ENCODE measurements at regions not wholly inside any gene's neighbourhood (a gene's known extent, or its start where the extent isn't known, plus 50 kb on each side); places are given as distances from the start of the nearest gene placed in this dataset.

- POLR2A ChIA-PET = no interaction called here
- Histone ChIP-seq H3K4me1 (ENCODE audit: control insufficient read depth, insufficient read depth, low read length) (no peaks in the 10 kb centered on the region), H3K27ac (ENCODE audit: extremely low read depth, low read depth, low read length) (no peak overlapping the region), H3K36me3 (ENCODE audit: control insufficient read depth in 2 of 2, insufficient read depth in 1 of 2, low read length in 2 of 2) (no peaks in the 10 kb centered on the region), H3K4me3 (ENCODE audit: low read depth, low read length) (no peak overlapping the region), H3K9me3 (ENCODE audit: control insufficient read depth, insufficient read depth, low read depth, low read length) (no peaks in the 10 kb centered on the region)
- CTCF ChIA-PET = no interaction called here
- TF ChIP-seq ZFP37 (tag by site-specific recombination; IDR thresholded peaks at IDR 0.05) (no peak), ZNF529 (tag by site-specific recombination; IDR thresholded peaks at IDR 0.05; ENCODE audit: insufficient replicate concordance) (no peak)
Measured at GRCh38 chr5:98175474-98175873, 598.0 kb upstream of the RGMB start.

DNA sequence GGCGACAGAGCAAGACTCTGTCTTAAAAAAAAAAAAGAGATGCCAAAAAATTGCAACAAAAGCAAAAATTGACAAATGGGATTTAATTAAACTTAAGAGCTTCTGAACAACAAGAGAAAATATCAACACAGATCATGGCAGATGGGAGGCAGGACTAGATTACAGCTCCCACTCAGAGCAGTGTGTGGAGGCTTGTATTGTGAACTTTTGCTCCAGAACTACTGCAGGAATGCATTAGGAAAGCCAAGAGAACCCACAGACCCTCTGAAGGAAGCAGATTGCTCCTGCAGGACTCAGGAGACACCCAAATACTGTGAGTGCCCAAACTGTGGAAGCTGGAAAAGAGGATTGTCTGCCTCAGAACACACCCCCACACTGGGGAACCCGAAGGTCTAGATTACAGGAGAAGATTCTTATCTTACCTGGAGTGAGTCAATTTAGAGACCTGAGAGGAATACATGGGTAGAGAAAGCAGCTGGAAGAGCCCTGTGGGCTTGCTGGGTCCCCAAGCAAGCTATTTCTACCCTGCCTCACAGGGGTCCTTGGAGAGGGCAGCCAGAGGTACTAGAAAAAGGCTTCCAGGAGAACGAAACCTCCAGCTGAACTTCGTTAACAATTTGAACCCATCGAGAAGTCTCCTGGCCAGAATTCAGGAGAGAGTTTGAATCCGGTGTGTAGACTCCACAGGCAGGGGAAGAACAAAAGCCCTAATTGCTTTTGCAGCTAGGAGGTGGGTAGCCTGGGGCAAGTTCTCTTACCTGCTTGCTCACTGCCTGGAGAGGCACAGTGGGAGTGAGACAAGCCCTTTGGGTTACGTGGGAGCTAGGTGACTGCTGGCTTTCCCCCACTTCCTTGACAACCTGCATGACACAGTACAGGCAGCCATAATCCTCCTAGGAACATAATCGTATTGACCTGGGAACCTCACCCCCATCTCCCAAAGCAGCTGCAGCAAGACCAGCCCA is 593.4 kb upstream of the RGMB start:
- H3K27ac ChIP-seq (ENCODE audit: extremely low read depth, low read depth, low read length) = no peak overlapping the region
- no peaks in the 10 kb centered on the region for H3K4me1 ChIP-seq (ENCODE audit: control insufficient read depth, insufficient read depth, low read length)
- no peak overlapping the region for H3K4me3 ChIP-seq (ENCODE audit: low read depth, low read length)
- H3K36me3 ChIP-seq (ENCODE audit: control insufficient read depth in 2 of 2, insufficient read depth in 1 of 2, low read length in 2 of 2) = no peaks in the 10 kb centered on the region
- TF ChIP-seq ZNF510 (tag by site-specific recombination; IDR thresholded peaks at IDR 0.05; ENCODE audit: insufficient replicate concordance) (no peak), ZNF585B (tag by site-specific recombination; IDR thresholded peaks at IDR 0.05) (no peak), ZNF768 (tag by site-specific recombination; IDR thresholded peaks at IDR 0.05) (no peak), ZNF394 (tag by site-specific recombination; IDR thresholded peaks at IDR 0.05; ENCODE audit: borderline replicate concordance) (no peak), ZSCAN4 (tag by site-specific recombination; IDR thresholded peaks at IDR 0.05) (no peak), GLI4 (tag by site-specific recombination; IDR thresholded peaks at IDR 0.05) (no peak)
- TF ChIP-seq, protein P1, sequence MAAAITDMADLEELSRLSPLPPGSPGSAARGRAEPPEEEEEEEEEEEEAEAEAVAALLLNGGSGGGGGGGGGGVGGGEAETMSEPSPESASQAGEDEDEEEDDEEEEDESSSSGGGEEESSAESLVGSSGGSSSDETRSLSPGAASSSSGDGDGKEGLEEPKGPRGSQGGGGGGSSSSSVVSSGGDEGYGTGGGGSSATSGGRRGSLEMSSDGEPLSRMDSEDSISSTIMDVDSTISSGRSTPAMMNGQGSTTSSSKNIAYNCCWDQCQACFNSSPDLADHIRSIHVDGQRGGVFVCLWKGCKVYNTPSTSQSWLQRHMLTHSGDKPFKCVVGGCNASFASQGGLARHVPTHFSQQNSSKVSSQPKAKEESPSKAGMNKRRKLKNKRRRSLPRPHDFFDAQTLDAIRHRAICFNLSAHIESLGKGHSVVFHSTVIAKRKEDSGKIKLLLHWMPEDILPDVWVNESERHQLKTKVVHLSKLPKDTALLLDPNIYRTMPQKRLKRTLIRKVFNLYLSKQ (tag by site-specific recombination; IDR thresholded peaks at IDR 0.05; ENCODE audit: borderline replicate concordance) = no peak
- ChIA-PET POLR2A (interaction anchor here (0.6 kb wide), 1 partner anchor 123 kb away, joined by 3 read pairs; no protein-coding TSS in a partner anchor), CTCF (interaction anchor here (0.7 kb wide), 1 partner anchor 395 kb away, joined by 4 read pairs; no protein-coding TSS in a partner anchor)
- H3K9me3 ChIP-seq (ENCODE audit: control insufficient read depth, insufficient read depth, low read depth, low read length) = no peaks in the 10 kb centered on the region

DNA sequence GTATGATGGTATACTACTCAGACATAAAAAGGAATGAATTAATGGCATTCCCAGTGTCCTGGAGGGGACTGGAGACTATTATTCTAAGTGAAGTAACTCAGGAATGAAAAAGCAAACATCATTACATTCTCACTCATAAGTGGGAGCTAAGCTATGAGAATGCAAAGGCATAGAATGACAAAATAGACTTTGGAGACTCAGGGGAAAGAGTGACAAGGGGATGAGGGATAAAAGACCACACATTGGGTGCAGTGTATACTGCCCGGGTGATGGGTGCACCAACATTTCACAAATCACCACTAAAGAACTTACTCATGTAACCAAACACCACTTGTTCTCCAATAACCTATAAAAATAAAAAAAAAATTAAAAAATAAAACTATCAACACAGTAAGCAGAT is 587.3 kb upstream of the RGMB start:
- no peak overlapping the region for H3K27ac ChIP-seq (ENCODE audit: extremely low read depth, low read depth, low read length)
- H3K36me3 ChIP-seq (ENCODE audit: control insufficient read depth in 2 of 2, insufficient read depth in 1 of 2, low read length in 2 of 2) = no peaks in the 10 kb centered on the region
- no peaks in the 10 kb centered on the region for H3K4me1 ChIP-seq (ENCODE audit: control insufficient read depth, insufficient read depth, low read length)
- CTCF ChIA-PET = no interaction called here
- H3K4me3 ChIP-seq (ENCODE audit: low read depth, low read length) = no peak overlapping the region
- H3K9me3 ChIP-seq (ENCODE audit: control insufficient read depth, insufficient read depth, low read depth, low read length) = no peaks in the 10 kb centered on the region
- POLR2A ChIA-PET = no interaction called here
- TF ChIP-seq ZNF292 (tag by site-specific recombination; IDR thresholded peaks at IDR 0.05; ENCODE audit: borderline replicate concordance, low read depth) (no peak), ZNF266 (tag by site-specific recombination; IDR thresholded peaks at IDR 0.05; ENCODE audit: low read depth) (no peak), ZNF138 (tag by site-specific recombination; IDR thresholded peaks at IDR 0.05; ENCODE audit: borderline replicate concordance) (no peak), ZSCAN18 (tag by site-specific recombination; IDR thresholded peaks at IDR 0.05) (no peak), ZNF501 (tag by site-specific recombination; IDR thresholded peaks at IDR 0.05) (no peak), ZNF544 (tag by site-specific recombination; IDR thresholded peaks at IDR 0.05) (no peak), TCF7L2 (IDR thresholded peaks at IDR 0.05; ENCODE audit: borderline replicate concordance, low read depth, low read length) (no peak), ZNF23 (tag by site-specific recombination; IDR thresholded peaks at IDR 0.05; ENCODE audit: borderline replicate concordance) (no peak), ZNF707 (tag by site-specific recombination; IDR thresholded peaks at IDR 0.05) (no peak), GLIS1 (tag by site-specific recombination; IDR thresholded peaks at IDR 0.05) (no peak), WT1 (tag by site-specific recombination; IDR thresholded peaks at IDR 0.05) (no peak)
- TF ChIP-seq, protein P2, sequence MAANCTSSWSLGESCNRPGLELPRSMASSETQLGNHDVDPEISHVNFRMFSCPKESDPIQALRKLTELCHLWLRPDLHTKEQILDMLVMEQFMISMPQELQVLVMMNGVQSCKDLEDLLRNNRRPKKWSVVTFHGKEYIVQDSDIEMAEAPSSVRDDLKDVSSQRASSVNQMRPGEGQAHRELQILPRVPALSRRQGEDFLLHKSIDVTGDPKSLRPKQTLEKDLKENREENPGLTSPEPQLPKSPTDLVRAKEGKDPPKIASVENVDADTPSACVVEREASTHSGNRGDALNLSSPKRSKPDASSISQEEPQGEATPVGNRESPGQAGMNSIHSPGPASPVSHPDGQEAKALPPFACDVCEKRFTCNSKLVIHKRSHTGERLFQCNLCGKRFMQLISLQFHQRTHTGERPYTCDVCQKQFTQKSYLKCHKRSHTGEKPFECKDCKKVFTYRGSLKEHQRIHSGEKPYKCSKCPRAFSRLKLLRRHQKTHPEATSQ (tag by site-specific recombination; IDR thresholded peaks at IDR 0.05) = no peak
- TF ChIP-seq, protein P3, sequence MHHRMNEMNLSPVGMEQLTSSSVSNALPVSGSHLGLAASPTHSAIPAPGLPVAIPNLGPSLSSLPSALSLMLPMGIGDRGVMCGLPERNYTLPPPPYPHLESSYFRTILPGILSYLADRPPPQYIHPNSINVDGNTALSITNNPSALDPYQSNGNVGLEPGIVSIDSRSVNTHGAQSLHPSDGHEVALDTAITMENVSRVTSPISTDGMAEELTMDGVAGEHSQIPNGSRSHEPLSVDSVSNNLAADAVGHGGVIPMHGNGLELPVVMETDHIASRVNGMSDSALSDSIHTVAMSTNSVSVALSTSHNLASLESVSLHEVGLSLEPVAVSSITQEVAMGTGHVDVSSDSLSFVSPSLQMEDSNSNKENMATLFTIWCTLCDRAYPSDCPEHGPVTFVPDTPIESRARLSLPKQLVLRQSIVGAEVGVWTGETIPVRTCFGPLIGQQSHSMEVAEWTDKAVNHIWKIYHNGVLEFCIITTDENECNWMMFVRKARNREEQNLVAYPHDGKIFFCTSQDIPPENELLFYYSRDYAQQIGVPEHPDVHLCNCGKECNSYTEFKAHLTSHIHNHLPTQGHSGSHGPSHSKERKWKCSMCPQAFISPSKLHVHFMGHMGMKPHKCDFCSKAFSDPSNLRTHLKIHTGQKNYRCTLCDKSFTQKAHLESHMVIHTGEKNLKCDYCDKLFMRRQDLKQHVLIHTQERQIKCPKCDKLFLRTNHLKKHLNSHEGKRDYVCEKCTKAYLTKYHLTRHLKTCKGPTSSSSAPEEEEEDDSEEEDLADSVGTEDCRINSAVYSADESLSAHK (tag by site-specific recombination; IDR thresholded peaks at IDR 0.05) = no peak
